ENCODE measurements at regions not wholly inside any gene's neighbourhood (a gene's known extent, or its start where the extent isn't known, plus 50 kb on each side); places are given as distances from the start of the nearest gene placed in this dataset.

DNA sequence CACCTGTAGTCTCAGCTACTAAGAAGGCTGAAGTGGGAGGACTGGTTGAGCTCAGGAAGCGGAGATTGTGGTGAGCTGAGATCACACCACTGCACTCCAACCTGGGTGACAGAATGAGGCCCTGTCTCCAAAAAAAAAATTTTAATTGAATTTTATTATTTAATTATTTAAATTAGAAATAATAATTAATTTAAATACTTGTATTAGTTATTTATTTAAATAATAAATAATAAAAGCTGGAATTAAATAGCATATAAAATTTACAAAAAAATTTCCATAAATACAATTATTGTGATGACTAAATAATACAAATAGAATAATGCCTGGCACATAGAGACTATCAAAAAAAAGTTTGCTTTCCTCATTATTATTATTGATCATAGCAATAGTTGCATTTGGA lies 371.5 kb downstream of the KCNA4 start:
- H3K27ac ChIP-seq (ENCODE audit: low read depth, low read length): no peak overlapping the region
- no peaks in the 10 kb centered on the region for H3K9me2 ChIP-seq (replicated peaks; ENCODE audit: control insufficient read depth, low read length)
- H4K20me1 ChIP-seq (ENCODE audit: control insufficient read depth, insufficient read depth, low read depth, low read length): no peaks in the 10 kb centered on the region
- no peak overlapping the region for H3K4me2 ChIP-seq (ENCODE audit: low read length)
- H3K4me1 ChIP-seq (ENCODE audit: control insufficient read depth, low read length): no peaks in the 10 kb centered on the region
- H3K27me3 ChIP-seq (ENCODE audit: control insufficient read depth, low read length): no peaks in the 10 kb centered on the region
- TF ChIP-seq EZH2phosphoT487 (IDR thresholded peaks at IDR 0.05; ENCODE audit: borderline replicate concordance, low read length) (no peak), CTCF (IDR thresholded peaks at IDR 0.05; ENCODE audit: low read depth, low read length, poor library complexity, severe bottlenecking) (no peak)
- H3K4me3 ChIP-seq (ENCODE audit: low read length): no peak overlapping the region
- no peaks in the 10 kb centered on the region for H3F3A ChIP-seq (ENCODE audit: control insufficient read depth, insufficient read depth)
- no peaks in the 10 kb centered on the region for H3K79me2 ChIP-seq (ENCODE audit: control insufficient read depth, low read length)
- H3K9me3 ChIP-seq (ENCODE audit: control insufficient read depth, insufficient read depth, low read length): no peaks in the 10 kb centered on the region
- no peaks in the 10 kb centered on the region for H3K36me3 ChIP-seq (ENCODE audit: control insufficient read depth, low read length)

DNA sequence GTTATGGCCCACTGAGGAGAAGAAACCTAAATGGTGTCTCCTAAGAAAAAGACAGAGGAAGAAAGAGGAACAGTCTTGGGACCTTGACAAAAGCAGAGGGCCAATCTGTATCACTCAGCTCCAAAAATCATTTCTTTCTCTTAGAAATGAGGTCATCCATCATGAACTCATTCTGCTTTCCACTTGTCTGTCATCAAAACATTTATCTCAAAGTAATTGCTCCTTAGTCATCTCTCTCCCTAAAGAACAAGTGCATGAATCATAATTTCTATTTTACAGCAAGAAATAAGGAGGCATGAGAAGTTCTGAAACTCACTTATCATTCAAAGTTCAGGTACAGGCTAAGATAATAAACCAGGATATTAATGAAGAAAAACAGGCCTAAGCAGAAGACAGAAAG lies 375.6 kb downstream of the KCNA4 start:
- TF ChIP-seq EZH2phosphoT487 (IDR thresholded peaks at IDR 0.05; ENCODE audit: borderline replicate concordance, low read length): no peak
- TF ChIP-seq CTCF (IDR thresholded peaks at IDR 0.05; ENCODE audit: low read depth, low read length, poor library complexity, severe bottlenecking): no peak
- H4K20me1 ChIP-seq (ENCODE audit: control insufficient read depth, insufficient read depth, low read depth, low read length): no peaks in the 10 kb centered on the region
- H3K79me2 ChIP-seq (ENCODE audit: control insufficient read depth, low read length): no peaks in the 10 kb centered on the region

DNA sequence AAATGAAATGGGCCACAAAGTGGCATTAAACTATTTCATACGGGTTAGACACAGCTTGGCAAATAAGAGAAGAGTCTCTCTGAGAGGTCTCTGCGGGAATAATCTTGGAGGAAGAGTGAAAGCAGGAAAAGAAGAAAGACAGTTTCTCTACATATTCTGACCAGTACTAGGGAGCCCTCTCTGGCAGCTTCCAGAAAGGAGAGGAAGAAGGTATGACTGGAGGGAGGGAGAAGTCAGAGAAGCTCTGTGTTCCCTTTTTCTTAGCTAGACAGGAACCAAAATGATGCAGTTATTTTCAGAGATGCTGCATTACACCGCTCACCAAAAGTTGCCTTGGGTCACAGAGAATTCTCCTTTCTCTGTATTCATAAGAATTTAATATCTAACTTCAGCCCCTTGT lies 382.1 kb downstream of the KCNA4 start:
- Histone ChIP-seq H3K36me3 (ENCODE audit: control insufficient read depth, low read length) (no peaks in the 10 kb centered on the region), H3K9me2 (replicated peaks; ENCODE audit: control insufficient read depth, low read length) (no peaks in the 10 kb centered on the region), H3K4me2 (ENCODE audit: low read length) (no peak overlapping the region), H3K27ac (ENCODE audit: low read depth, low read length) (no peak overlapping the region), H4K20me1 (ENCODE audit: control insufficient read depth, insufficient read depth, low read depth, low read length) (no peaks in the 10 kb centered on the region), H3F3A (ENCODE audit: control insufficient read depth, insufficient read depth) (no peaks in the 10 kb centered on the region), H3K79me2 (ENCODE audit: control insufficient read depth, low read length) (no peaks in the 10 kb centered on the region), H3K9me3 (ENCODE audit: control insufficient read depth, insufficient read depth, low read length) (no peaks in the 10 kb centered on the region), H3K27me3 (ENCODE audit: control insufficient read depth, low read length) (no peaks in the 10 kb centered on the region), H3K4me3 (ENCODE audit: low read length) (no peak overlapping the region), H3K4me1 (ENCODE audit: control insufficient read depth, low read length) (no peaks in the 10 kb centered on the region)
- TF ChIP-seq CTCF (IDR thresholded peaks at IDR 0.05; ENCODE audit: low read depth, low read length, poor library complexity, severe bottlenecking) (no peak), EZH2phosphoT487 (IDR thresholded peaks at IDR 0.05; ENCODE audit: borderline replicate concordance, low read length) (no peak)

More for the DNA sequence above, 375.6 kb downstream of the KCNA4 start:
- H3K27me3 ChIP-seq (ENCODE audit: control insufficient read depth, low read length): no peaks in the 10 kb centered on the region
- H3K27ac ChIP-seq (ENCODE audit: low read depth, low read length): no peak overlapping the region
- H3K9me3 ChIP-seq (ENCODE audit: control insufficient read depth, insufficient read depth, low read length): no peaks in the 10 kb centered on the region
- no peaks in the 10 kb centered on the region for H3K9me2 ChIP-seq (replicated peaks; ENCODE audit: control insufficient read depth, low read length)
- H3F3A ChIP-seq (ENCODE audit: control insufficient read depth, insufficient read depth): no peaks in the 10 kb centered on the region
- no peak overlapping the region for H3K4me3 ChIP-seq (ENCODE audit: low read length)
- no peak overlapping the region for H3K4me2 ChIP-seq (ENCODE audit: low read length)
- no peaks in the 10 kb centered on the region for H3K4me1 ChIP-seq (ENCODE audit: control insufficient read depth, low read length)
- H3K36me3 ChIP-seq (ENCODE audit: control insufficient read depth, low read length): no peaks in the 10 kb centered on the region

GRCh38 chr11:29634244-29634643 lies 382.6 kb downstream of the KCNA4 start:
- no peaks in the 10 kb centered on the region for H3K79me2 ChIP-seq (ENCODE audit: control insufficient read depth, low read length)
- H3K9me2 ChIP-seq (replicated peaks; ENCODE audit: control insufficient read depth, low read length): no peaks in the 10 kb centered on the region
- H3K4me3 ChIP-seq (ENCODE audit: low read length): no peak overlapping the region
- H3K27ac ChIP-seq (ENCODE audit: low read depth, low read length): no peak overlapping the region
- H3K36me3 ChIP-seq (ENCODE audit: control insufficient read depth, low read length): no peaks in the 10 kb centered on the region
- H3K27me3 ChIP-seq (ENCODE audit: control insufficient read depth, low read length): no peaks in the 10 kb centered on the region
- no peak overlapping the region for H3K4me2 ChIP-seq (ENCODE audit: low read length)
- no peak for TF ChIP-seq CTCF (IDR thresholded peaks at IDR 0.05; ENCODE audit: low read depth, low read length, poor library complexity, severe bottlenecking)
- no peak for TF ChIP-seq EZH2phosphoT487 (IDR thresholded peaks at IDR 0.05; ENCODE audit: borderline replicate concordance, low read length)
- no peaks in the 10 kb centered on the region for H3F3A ChIP-seq (ENCODE audit: control insufficient read depth, insufficient read depth)
- H3K4me1 ChIP-seq (ENCODE audit: control insufficient read depth, low read length): no peaks in the 10 kb centered on the region
- no peaks in the 10 kb centered on the region for H3K9me3 ChIP-seq (ENCODE audit: control insufficient read depth, insufficient read depth, low read length)
- H4K20me1 ChIP-seq (ENCODE audit: control insufficient read depth, insufficient read depth, low read depth, low read length): no peaks in the 10 kb centered on the region

All from DOHH2 (cell line).